ENCODE measurements at regions not wholly inside any gene's neighbourhood (a gene's known extent, or its start where the extent isn't known, plus 50 kb on each side); places are given as distances from the start of the nearest gene placed in this dataset.

- no peak for DNase-seq (ENCODE audit: low read depth)
Measured at GRCh38 chr9:89766991-89767390, 162.2 kb downstream of the GADD45G start.

- DNase-seq (ENCODE audit: low read depth), result no peak
Measured at GRCh38 chr9:89768051-89768450, 163.2 kb downstream of the GADD45G start.

GRCh38 chr9:89768650-89769071 is 163.8 kb downstream of the GADD45G start:
- no peak for DNase-seq (ENCODE audit: low read depth)

- DNase-seq (ENCODE audit: low read depth), result no peak
Measured at GRCh38 chr9:89770531-89771174, 165.8 kb downstream of the GADD45G start.

GRCh38 chr9:89771205-89771604 is 166.4 kb downstream of the GADD45G start:
- DNase-seq (ENCODE audit: low read depth), result no peak

GRCh38 chr9:89773170-89773569 is 168.4 kb downstream of the GADD45G start:
- DNase-seq (ENCODE audit: low read depth), result no peak

GRCh38 chr9:89774858-89775370 is 170.1 kb downstream of the GADD45G start:
- DNase-seq (ENCODE audit: low read depth), result no peak

GRCh38 chr9:89775641-89776040 is 170.8 kb downstream of the GADD45G start:
- DNase-seq (ENCODE audit: low read depth), result no peak

GRCh38 chr9:89776795-89777525 is 172.1 kb downstream of the GADD45G start:
- no peak for DNase-seq (ENCODE audit: low read depth)

GRCh38 chr9:89777544-89777943 is 172.7 kb downstream of the GADD45G start:
- DNase-seq (ENCODE audit: low read depth), result no peak

GRCh38 chr9:89778100-89779090 is 173.6 kb downstream of the GADD45G start:
- DNase-seq (ENCODE audit: low read depth), result no peak

GRCh38 chr9:89779405-89780203 is 174.8 kb downstream of the GADD45G start:
- no peak for DNase-seq (ENCODE audit: low read depth)

GRCh38 chr9:89780959-89781358 is 176.1 kb downstream of the GADD45G start:
- DNase-seq (ENCODE audit: low read depth), result no peak

- no peak for DNase-seq (ENCODE audit: low read depth)
Measured at GRCh38 chr9:89781838-89782540, 177.2 kb downstream of the GADD45G start.

GRCh38 chr9:89786655-89787054 is 181.8 kb downstream of the GADD45G start:
- no peak for DNase-seq (ENCODE audit: low read depth)

GRCh38 chr9:89787595-89787994 is 182.8 kb downstream of the GADD45G start:
- no peak for DNase-seq (ENCODE audit: low read depth)

GRCh38 chr9:89788434-89788833 is 183.6 kb downstream of the GADD45G start:
- no peak for DNase-seq (ENCODE audit: low read depth)

GRCh38 chr9:89789922-89790510 is 185.2 kb downstream of the GADD45G start:
- DNase-seq (ENCODE audit: low read depth), result no peak

- DNase-seq (ENCODE audit: low read depth), result no peak
Measured at GRCh38 chr9:89790542-89791109, 185.8 kb downstream of the GADD45G start.

Measured in HT1080 (cell line).